ENCODE measurements at regions not wholly inside any gene's neighbourhood (a gene's known extent, or its start where the extent isn't known, plus 50 kb on each side); places are given as distances from the start of the nearest gene placed in this dataset.

- H3K4me1 ChIP-seq (ENCODE audit: control insufficient read depth, insufficient read depth, low read length, poor library complexity, severe bottlenecking) = peaks cover 7% of the 10 kb centered on the region
- no peak overlapping the region for H3K27ac ChIP-seq (ENCODE audit: low read depth, low read length, severe bottlenecking)
- no peak overlapping the region for H3K4me3 ChIP-seq (ENCODE audit: extremely low read depth, insufficient read depth, low read length, poor library complexity, severe bottlenecking)
- 43 to 47% methylated on average over 5 to 7 of the region's 11 CpGs for WGBS, 2 experiments (ENCODE audit: insufficient coverage in 2 of 2)
- H3K36me3 ChIP-seq (ENCODE audit: control insufficient read depth, insufficient read depth, low read length) = no peaks in the 10 kb centered on the region
- no peaks in the 10 kb centered on the region for H3K9me3 ChIP-seq (ENCODE audit: control insufficient read depth, low read length)
Observed at GRCh38 chr15:95911570-95912279, 418.8 kb upstream of the NR2F2 start.

GRCh38 chr15:95912280-95912625 is 418.2 kb upstream of the NR2F2 start:
- no peak overlapping the region for H3K27ac ChIP-seq (ENCODE audit: low read depth, low read length, severe bottlenecking)
- H3K4me1 ChIP-seq (ENCODE audit: control insufficient read depth, insufficient read depth, low read length, poor library complexity, severe bottlenecking) = peaks cover 7% of the 10 kb centered on the region
- no peaks in the 10 kb centered on the region for H3K36me3 ChIP-seq (ENCODE audit: control insufficient read depth, insufficient read depth, low read length)
- H3K9me3 ChIP-seq (ENCODE audit: control insufficient read depth, low read length) = no peaks in the 10 kb centered on the region
- no peak overlapping the region for H3K4me3 ChIP-seq (ENCODE audit: extremely low read depth, insufficient read depth, low read length, poor library complexity, severe bottlenecking)
- 46 to 73% methylated on average over 5 to 7 of the region's 7 CpGs for WGBS, 2 experiments (ENCODE audit: insufficient coverage in 2 of 2)

GRCh38 chr15:95912728-95913127 is 417.8 kb upstream of the NR2F2 start:
- no peaks in the 10 kb centered on the region for H3K36me3 ChIP-seq (ENCODE audit: control insufficient read depth, insufficient read depth, low read length)
- no peak overlapping the region for H3K27ac ChIP-seq (ENCODE audit: low read depth, low read length, severe bottlenecking)
- no peaks in the 10 kb centered on the region for H3K9me3 ChIP-seq (ENCODE audit: control insufficient read depth, low read length)
- 80% methylated on average over 1 of the region's 2 CpGs; no CpG with 5 or more reads in 1 of the 2 experiments for WGBS, 2 experiments (ENCODE audit: insufficient coverage in 2 of 2)
- no peak overlapping the region for H3K4me3 ChIP-seq (ENCODE audit: extremely low read depth, insufficient read depth, low read length, poor library complexity, severe bottlenecking)
- peaks cover 7% of the 10 kb centered on the region for H3K4me1 ChIP-seq (ENCODE audit: control insufficient read depth, insufficient read depth, low read length, poor library complexity, severe bottlenecking)

- H3K4me1 ChIP-seq (ENCODE audit: control insufficient read depth, insufficient read depth, low read length, poor library complexity, severe bottlenecking) = peaks cover 7% of the 10 kb centered on the region
Observed at GRCh38 chr15:95916568-95916967, 413.9 kb upstream of the NR2F2 start.

GRCh38 chr15:95918525-95918924 is 412.0 kb upstream of the NR2F2 start:
- Histone ChIP-seq H3K9me3 (ENCODE audit: control insufficient read depth, low read length) (no peaks in the 10 kb centered on the region), H3K4me3 (ENCODE audit: extremely low read depth, insufficient read depth, low read length, poor library complexity, severe bottlenecking) (no peak overlapping the region), H3K4me1 (ENCODE audit: control insufficient read depth, insufficient read depth, low read length, poor library complexity, severe bottlenecking) (no peaks in the 10 kb centered on the region), H3K36me3 (ENCODE audit: control insufficient read depth, insufficient read depth, low read length) (no peaks in the 10 kb centered on the region), H3K27ac (ENCODE audit: low read depth, low read length, severe bottlenecking) (no peak overlapping the region)
- WGBS, 2 experiments (ENCODE audit: insufficient coverage in 2 of 2) = no CpG with 5 or more reads among the region's 3 CpGs

More at GRCh38 chr15:95916568-95916967, 413.9 kb upstream of the NR2F2 start:
- Histone ChIP-seq H3K27ac (ENCODE audit: low read depth, low read length, severe bottlenecking) (no peak overlapping the region), H3K4me3 (ENCODE audit: extremely low read depth, insufficient read depth, low read length, poor library complexity, severe bottlenecking) (no peak overlapping the region), H3K36me3 (ENCODE audit: control insufficient read depth, insufficient read depth, low read length) (no peaks in the 10 kb centered on the region), H3K9me3 (ENCODE audit: control insufficient read depth, low read length) (no peaks in the 10 kb centered on the region)
- WGBS, 2 experiments (ENCODE audit: insufficient coverage in 2 of 2) = 80% methylated on average over 1 of the region's 3 CpGs; no CpG with 5 or more reads in 1 of the 2 experiments

- no peak overlapping the region for H3K4me3 ChIP-seq (ENCODE audit: extremely low read depth, insufficient read depth, low read length, poor library complexity, severe bottlenecking)
- H3K4me1 ChIP-seq (ENCODE audit: control insufficient read depth, insufficient read depth, low read length, poor library complexity, severe bottlenecking) = no peaks in the 10 kb centered on the region
- 83 to 100% methylated on average over 1 of the region's 1 CpG for WGBS, 2 experiments (ENCODE audit: insufficient coverage in 2 of 2)
- H3K36me3 ChIP-seq (ENCODE audit: control insufficient read depth, insufficient read depth, low read length) = no peaks in the 10 kb centered on the region
- H3K27ac ChIP-seq (ENCODE audit: low read depth, low read length, severe bottlenecking) = no peak overlapping the region
- no peaks in the 10 kb centered on the region for H3K9me3 ChIP-seq (ENCODE audit: control insufficient read depth, low read length)
Observed at GRCh38 chr15:95919460-95919859, 411.0 kb upstream of the NR2F2 start.

- no peaks in the 10 kb centered on the region for H3K36me3 ChIP-seq (ENCODE audit: control insufficient read depth, insufficient read depth, low read length)
- no peaks in the 10 kb centered on the region for H3K9me3 ChIP-seq (ENCODE audit: control insufficient read depth, low read length)
- H3K27ac ChIP-seq (ENCODE audit: low read depth, low read length, severe bottlenecking) = no peak overlapping the region
- no peaks in the 10 kb centered on the region for H3K4me1 ChIP-seq (ENCODE audit: control insufficient read depth, insufficient read depth, low read length, poor library complexity, severe bottlenecking)
- no peak overlapping the region for H3K4me3 ChIP-seq (ENCODE audit: extremely low read depth, insufficient read depth, low read length, poor library complexity, severe bottlenecking)
Observed at GRCh38 chr15:95921404-95921803, 409.1 kb upstream of the NR2F2 start.

- H3K9me3 ChIP-seq (ENCODE audit: control insufficient read depth, low read length) = no peaks in the 10 kb centered on the region
- 82 to 91% methylated on average over 7 of the region's 7 CpGs for WGBS, 2 experiments (ENCODE audit: insufficient coverage in 2 of 2)
- H3K36me3 ChIP-seq (ENCODE audit: control insufficient read depth, insufficient read depth, low read length) = no peaks in the 10 kb centered on the region
- no peak overlapping the region for H3K4me3 ChIP-seq (ENCODE audit: extremely low read depth, insufficient read depth, low read length, poor library complexity, severe bottlenecking)
- H3K27ac ChIP-seq (ENCODE audit: low read depth, low read length, severe bottlenecking) = no peak overlapping the region
- no peaks in the 10 kb centered on the region for H3K4me1 ChIP-seq (ENCODE audit: control insufficient read depth, insufficient read depth, low read length, poor library complexity, severe bottlenecking)
Observed at GRCh38 chr15:95922431-95922830, 408.1 kb upstream of the NR2F2 start.

- WGBS, 2 experiments (ENCODE audit: insufficient coverage in 2 of 2) = 89 to 100% methylated on average over 1 to 3 of the region's 4 CpGs
- no peak overlapping the region for H3K27ac ChIP-seq (ENCODE audit: low read depth, low read length, severe bottlenecking)
- no peak overlapping the region for H3K4me3 ChIP-seq (ENCODE audit: extremely low read depth, insufficient read depth, low read length, poor library complexity, severe bottlenecking)
Observed at GRCh38 chr15:95923792-95924191, 406.7 kb upstream of the NR2F2 start.

GRCh38 chr15:95928822-95929221 is 401.7 kb upstream of the NR2F2 start:
- Histone ChIP-seq H3K36me3 (ENCODE audit: control insufficient read depth, insufficient read depth, low read length) (no peaks in the 10 kb centered on the region), H3K9me3 (ENCODE audit: control insufficient read depth, low read length) (no peaks in the 10 kb centered on the region), H3K27ac (ENCODE audit: low read depth, low read length, severe bottlenecking) (no peak overlapping the region), H3K4me3 (ENCODE audit: extremely low read depth, insufficient read depth, low read length, poor library complexity, severe bottlenecking) (no peak overlapping the region), H3K4me1 (ENCODE audit: control insufficient read depth, insufficient read depth, low read length, poor library complexity, severe bottlenecking) (no peaks in the 10 kb centered on the region)
- 67 to 86% methylated on average over 1 to 2 of the region's 3 CpGs for WGBS, 2 experiments (ENCODE audit: insufficient coverage in 2 of 2)

More at GRCh38 chr15:95923792-95924191, 406.7 kb upstream of the NR2F2 start:
- Histone ChIP-seq H3K36me3 (ENCODE audit: control insufficient read depth, insufficient read depth, low read length) (no peaks in the 10 kb centered on the region), H3K9me3 (ENCODE audit: control insufficient read depth, low read length) (no peaks in the 10 kb centered on the region), H3K4me1 (ENCODE audit: control insufficient read depth, insufficient read depth, low read length, poor library complexity, severe bottlenecking) (no peaks in the 10 kb centered on the region)

- 70 to 85% methylated on average over 2 to 3 of the region's 7 CpGs for WGBS, 2 experiments (ENCODE audit: insufficient coverage in 2 of 2)
- Histone ChIP-seq H3K4me3 (ENCODE audit: extremely low read depth, insufficient read depth, low read length, poor library complexity, severe bottlenecking) (no peak overlapping the region), H3K4me1 (ENCODE audit: control insufficient read depth, insufficient read depth, low read length, poor library complexity, severe bottlenecking) (no peaks in the 10 kb centered on the region), H3K9me3 (ENCODE audit: control insufficient read depth, low read length) (no peaks in the 10 kb centered on the region), H3K36me3 (ENCODE audit: control insufficient read depth, insufficient read depth, low read length) (no peaks in the 10 kb centered on the region), H3K27ac (ENCODE audit: low read depth, low read length, severe bottlenecking) (no peak overlapping the region)
Observed at GRCh38 chr15:95929232-95929846, 401.2 kb upstream of the NR2F2 start.
